ENCODE measurements at regions not wholly inside any gene's neighbourhood (a gene's known extent, or its start where the extent isn't known, plus 50 kb on each side); places are given as distances from the start of the nearest gene placed in this dataset.

DNA sequence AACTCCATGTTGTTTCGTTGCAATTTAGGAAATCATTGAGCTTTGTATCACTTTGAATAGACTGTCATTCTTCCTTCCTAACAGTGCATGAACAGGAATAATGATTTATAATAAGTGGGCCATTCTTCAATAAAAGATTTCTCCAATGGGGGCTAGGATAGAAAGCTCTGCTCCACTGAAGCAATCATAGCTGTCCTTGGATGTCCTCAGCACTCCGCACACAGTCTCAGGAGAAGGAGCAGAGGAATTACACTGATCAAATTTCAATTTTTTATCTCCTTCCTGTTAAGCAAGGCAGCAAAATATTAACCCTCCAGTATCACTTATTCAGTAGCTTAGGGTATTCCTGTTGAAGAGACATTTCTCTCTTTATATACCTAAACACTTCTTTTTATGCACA lies 532.7 kb upstream of the ST8SIA4 start:
- TF ChIP-seq, protein P1, sequence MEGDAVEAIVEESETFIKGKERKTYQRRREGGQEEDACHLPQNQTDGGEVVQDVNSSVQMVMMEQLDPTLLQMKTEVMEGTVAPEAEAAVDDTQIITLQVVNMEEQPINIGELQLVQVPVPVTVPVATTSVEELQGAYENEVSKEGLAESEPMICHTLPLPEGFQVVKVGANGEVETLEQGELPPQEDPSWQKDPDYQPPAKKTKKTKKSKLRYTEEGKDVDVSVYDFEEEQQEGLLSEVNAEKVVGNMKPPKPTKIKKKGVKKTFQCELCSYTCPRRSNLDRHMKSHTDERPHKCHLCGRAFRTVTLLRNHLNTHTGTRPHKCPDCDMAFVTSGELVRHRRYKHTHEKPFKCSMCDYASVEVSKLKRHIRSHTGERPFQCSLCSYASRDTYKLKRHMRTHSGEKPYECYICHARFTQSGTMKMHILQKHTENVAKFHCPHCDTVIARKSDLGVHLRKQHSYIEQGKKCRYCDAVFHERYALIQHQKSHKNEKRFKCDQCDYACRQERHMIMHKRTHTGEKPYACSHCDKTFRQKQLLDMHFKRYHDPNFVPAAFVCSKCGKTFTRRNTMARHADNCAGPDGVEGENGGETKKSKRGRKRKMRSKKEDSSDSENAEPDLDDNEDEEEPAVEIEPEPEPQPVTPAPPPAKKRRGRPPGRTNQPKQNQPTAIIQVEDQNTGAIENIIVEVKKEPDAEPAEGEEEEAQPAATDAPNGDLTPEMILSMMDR (IDR thresholded peaks at IDR 0.05; ENCODE audit: low read length): no peak
- TF ChIP-seq EZH2 (IDR thresholded peaks at IDR 0.05; ENCODE audit: borderline replicate concordance, low read length): no peak
